Stomach (tissue), 8 donors: ENCODE measurements at regions not wholly inside any gene's neighbourhood (a gene's known extent, or its start where the extent isn't known, plus 50 kb on each side); places are given as distances from the start of the nearest gene placed in this dataset.

Experiments used
- DNase-seq, 2 donors: peaks; one replicate each; pipeline versions ENCODE4 v3.0.0 to v3.0.0-alpha.2; 2013 to 2019
- H3K27ac ChIP-seq, 5 donors: fragments of 200-600 bp in 4 of 5; sonication (generic) in 4 of 5; one replicate each; pipeline ENCODE4 v1.5.1; 2013 to 2019; ENCODE audit warnings: mild to moderate bottlenecking in 1 of 5, moderate library complexity in 1 of 5
- H3K27me3 ChIP-seq, 3 donors: fragments of 200-600 bp; sonication (generic); one replicate each; pipeline ENCODE4 v1.5.1; 2017 to 2019; ENCODE audit warnings: mixed run types in 1 of 3
- H3K36me3 ChIP-seq, 4 donors: fragments of 200-600 bp; sonication (generic); 1 replicate in 3 of 4; 2 replicates in 1 of 4; pipeline ENCODE4 v1.5.1; 2016 to 2019
- H3K4me1 ChIP-seq, 4 donors: fragments of 200-600 bp; sonication (generic); one replicate each; pipeline ENCODE4 v1.5.1; 2016 to 2019
- H3K4me3 ChIP-seq, 4 donors: fragments of 200-600 bp; sonication (generic) in 3 of 4; one replicate each; pipeline ENCODE4 v1.5.1; 2016 to 2019; ENCODE audit warnings: mild to moderate bottlenecking in 1 of 4
- H3K9me3 ChIP-seq, 4 donors: fragments of 200-600 bp; sonication (generic); one replicate each; pipeline ENCODE4 v1.5.1; 2016 to 2019
- EP300 ChIP-seq: sonication (generic); formaldehyde crosslinking; IDR thresholded peaks from one replicate; pipeline ENCODE4 v1.6.1; 2017; ENCODE audit warnings: antibody characterized with exemption
- POLR2A ChIP-seq, 4 donors: fragments of 450-650 bp; IDR thresholded peaks; one replicate each; pipeline ENCODE4 v1.6.1; 2016; ENCODE audit warnings: antibody characterized with exemption in 4 of 4, control low read depth in 2 of 4, mild to moderate bottlenecking in 1 of 4, moderate library complexity in 1 of 4
- POLR2AphosphoS5 ChIP-seq, 3 donors: sonication (generic); formaldehyde crosslinking; IDR thresholded peaks; one replicate each; pipeline ENCODE4 v1.6.1; 2016; ENCODE audit warnings: antibody characterized with exemption in 3 of 3
- WGBS, 5 donors: extraction: QIAGEN DNeasy Blood & Tissue Kit in 3 of 5; methylation state at CpG; one replicate each; pipeline versions ENCODE4 v1.1.5 to v1.1.7; 2013 to 2018; 5-methylcytosine and 5-hydroxymethylcytosine counted together
- intact Hi-C: fragments of 100-400 bp; cut with DNase I; formaldehyde crosslinking; loops from one replicate; pipeline ENCODE4 v1.15.1; 2023; ENCODE audit warnings: low total_unique reads
- TF ChIP-seq, protein P1 (sequence below), 7 experiments: fragments of 450-650 bp in 4 of 7; fragments of 200-600 bp in 3 of 7; sonication (generic) in 3 of 7; IDR thresholded peaks; one replicate each; pipeline ENCODE4 v1.5.1; 2016 to 2019; ENCODE audit warnings: antibody characterized with exemption in 7 of 7, control low read depth in 2 of 7, mild to moderate bottlenecking in 1 of 7
- donor health status: healthy with polysubstance abuse.
- donor health status: Bipolar disorder and iron deficiency.
- donor health status: healthy.

- Histone ChIP-seq H3K36me3 (no peaks in the 10 kb centered on the region), H3K27ac (no peak overlapping the region), H3K4me1 (peaks cover 0 to 5% (median 0%) of the 10 kb centered on the region in 4 donors), H3K9me3 (peaks cover 0 to 11% (median 2%) of the 10 kb centered on the region in 4 donors), H3K27me3 (no peaks in the 10 kb centered on the region), H3K4me3 (no peak overlapping the region)
- TF ChIP-seq EP300 (no peak), POLR2AphosphoS5 (IDR thresholded peaks at IDR 0.05) (no peak)
- no peak for DNase-seq
- intact Hi-C loops, result no loop called here
- 76 to 82% (median 79%) methylated on average over 4 of the region's 4 CpGs for WGBS, 5 donors
Measured at GRCh38 chr16:55120826-55121225, 190.2 kb downstream of the IRX5 start.

DNA sequence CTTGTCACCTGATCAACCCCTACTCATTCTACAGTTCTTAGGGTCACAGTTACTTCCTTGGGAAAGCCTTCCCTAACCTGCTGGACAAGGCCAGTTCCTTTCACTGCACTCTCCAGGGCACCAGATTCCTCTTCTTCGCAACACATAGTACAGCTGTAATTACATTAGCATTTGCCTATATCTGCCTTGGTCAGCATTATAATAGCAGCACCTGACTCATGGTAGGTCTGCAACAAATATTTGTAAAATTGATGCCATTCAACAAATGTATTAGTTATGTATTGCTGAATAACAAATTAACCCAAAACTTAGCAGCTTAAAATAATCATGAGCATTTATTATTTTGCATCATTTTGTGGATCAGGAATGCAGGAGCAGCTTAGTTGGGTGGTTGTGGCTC lies 193.0 kb downstream of the IRX5 start:
- WGBS, 5 donors, result 89 to 97% (median 94%) methylated on average over 1 of the region's 1 CpG

GRCh38 chr16:55125818-55126385 lies 195.2 kb downstream of the IRX5 start:
- DNase-seq, result no peak
- Histone ChIP-seq H3K4me1 (no peaks in the 10 kb centered on the region), H3K4me3 (no peak overlapping the region), H3K27ac (no peak overlapping the region), H3K9me3 (peaks cover 0 to 11% (median 2%) of the 10 kb centered on the region in 4 donors), H3K27me3 (no peaks in the 10 kb centered on the region), H3K36me3 (no peaks in the 10 kb centered on the region)
- TF ChIP-seq, protein P1, sequence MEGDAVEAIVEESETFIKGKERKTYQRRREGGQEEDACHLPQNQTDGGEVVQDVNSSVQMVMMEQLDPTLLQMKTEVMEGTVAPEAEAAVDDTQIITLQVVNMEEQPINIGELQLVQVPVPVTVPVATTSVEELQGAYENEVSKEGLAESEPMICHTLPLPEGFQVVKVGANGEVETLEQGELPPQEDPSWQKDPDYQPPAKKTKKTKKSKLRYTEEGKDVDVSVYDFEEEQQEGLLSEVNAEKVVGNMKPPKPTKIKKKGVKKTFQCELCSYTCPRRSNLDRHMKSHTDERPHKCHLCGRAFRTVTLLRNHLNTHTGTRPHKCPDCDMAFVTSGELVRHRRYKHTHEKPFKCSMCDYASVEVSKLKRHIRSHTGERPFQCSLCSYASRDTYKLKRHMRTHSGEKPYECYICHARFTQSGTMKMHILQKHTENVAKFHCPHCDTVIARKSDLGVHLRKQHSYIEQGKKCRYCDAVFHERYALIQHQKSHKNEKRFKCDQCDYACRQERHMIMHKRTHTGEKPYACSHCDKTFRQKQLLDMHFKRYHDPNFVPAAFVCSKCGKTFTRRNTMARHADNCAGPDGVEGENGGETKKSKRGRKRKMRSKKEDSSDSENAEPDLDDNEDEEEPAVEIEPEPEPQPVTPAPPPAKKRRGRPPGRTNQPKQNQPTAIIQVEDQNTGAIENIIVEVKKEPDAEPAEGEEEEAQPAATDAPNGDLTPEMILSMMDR (IDR thresholded peaks at IDR 0.05), result no peak
- TF ChIP-seq POLR2A (IDR thresholded peaks at IDR 0.05), result no peak
- TF ChIP-seq EP300, result no peak
- no peak for TF ChIP-seq POLR2AphosphoS5 (IDR thresholded peaks at IDR 0.05)
- 82 to 85% (median 83%) methylated on average over 8 of the region's 8 CpGs for WGBS, 5 donors
- intact Hi-C loops, result no loop called here

More for the DNA sequence above, 193.0 kb downstream of the IRX5 start:
- H3K36me3 ChIP-seq, result no peaks in the 10 kb centered on the region
- H3K27me3 ChIP-seq, result no peaks in the 10 kb centered on the region
- H3K4me3 ChIP-seq, result no peak overlapping the region
- no peak for DNase-seq
- H3K4me1 ChIP-seq, result no peaks in the 10 kb centered on the region
- peaks cover 0 to 11% (median 2%) of the 10 kb centered on the region in 4 donors for H3K9me3 ChIP-seq
- H3K27ac ChIP-seq, result no peak overlapping the region
- intact Hi-C loops, result no loop called here
- no peak for TF ChIP-seq POLR2AphosphoS5 (IDR thresholded peaks at IDR 0.05)
- TF ChIP-seq, protein P1 (IDR thresholded peaks at IDR 0.05), result no peak
- no peak for TF ChIP-seq POLR2A (IDR thresholded peaks at IDR 0.05)
- TF ChIP-seq EP300, result no peak

GRCh38 chr16:55126456-55126855 lies 195.8 kb downstream of the IRX5 start:
- intact Hi-C loops, result no loop called here
- Histone ChIP-seq H3K4me3 (no peak overlapping the region), H3K27ac (no peak overlapping the region), H3K36me3 (no peaks in the 10 kb centered on the region), H3K27me3 (no peaks in the 10 kb centered on the region), H3K9me3 (peaks cover 0 to 11% (median 2%) of the 10 kb centered on the region in 4 donors), H3K4me1 (no peaks in the 10 kb centered on the region)
- TF ChIP-seq, protein P1 (IDR thresholded peaks at IDR 0.05), result no peak
- TF ChIP-seq EP300, result no peak
- TF ChIP-seq POLR2A (IDR thresholded peaks at IDR 0.05), result no peak
- 69 to 86% (median 79%) methylated on average over 8 of the region's 8 CpGs for WGBS, 5 donors
- DNase-seq, result no peak

DNA sequence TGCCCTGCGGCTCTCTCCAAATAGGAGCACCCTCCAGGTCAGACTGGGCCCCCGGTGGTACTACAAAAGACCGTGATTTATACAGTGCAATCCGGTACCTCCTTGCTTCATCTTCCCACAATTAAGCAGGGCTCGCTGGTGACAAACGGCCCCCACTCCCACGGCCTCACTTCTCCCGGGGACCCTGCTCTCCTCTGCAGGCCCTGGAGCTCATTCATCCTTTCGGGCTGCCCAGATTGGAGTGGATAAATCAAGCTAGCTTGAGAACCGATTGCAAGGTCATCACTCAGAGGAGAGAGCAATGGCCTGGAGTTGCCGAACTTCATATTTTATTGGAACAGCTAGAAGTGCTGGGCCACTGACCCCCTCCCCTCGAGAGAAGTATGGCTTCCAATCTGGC lies 193.5 kb upstream of the IRX6 start:
- no peaks in the 10 kb centered on the region for H3K4me1 ChIP-seq
- no peak overlapping the region for H3K4me3 ChIP-seq
- 78 to 86% (median 84%) methylated on average over 9 to 12 of the region's 12 CpGs for WGBS, 5 donors
- H3K27ac ChIP-seq, result no peak overlapping the region
- intact Hi-C loops, result no loop called here
- H3K9me3 ChIP-seq, result no peaks in the 10 kb centered on the region
- no peak for DNase-seq
- TF ChIP-seq POLR2AphosphoS5 (IDR thresholded peaks at IDR 0.05), result no peak
- TF ChIP-seq, protein P1 (IDR thresholded peaks at IDR 0.05), result no peak
- TF ChIP-seq EP300, result no peak
- TF ChIP-seq POLR2A (IDR thresholded peaks at IDR 0.05), result no peak
- no peaks in the 10 kb centered on the region for H3K27me3 ChIP-seq
- H3K36me3 ChIP-seq, result no peaks in the 10 kb centered on the region
